ENCODE measurements at regions not wholly inside any gene's neighbourhood (a gene's known extent, or its start where the extent isn't known, plus 50 kb on each side); places are given as distances from the start of the nearest gene placed in this dataset.

DNA sequence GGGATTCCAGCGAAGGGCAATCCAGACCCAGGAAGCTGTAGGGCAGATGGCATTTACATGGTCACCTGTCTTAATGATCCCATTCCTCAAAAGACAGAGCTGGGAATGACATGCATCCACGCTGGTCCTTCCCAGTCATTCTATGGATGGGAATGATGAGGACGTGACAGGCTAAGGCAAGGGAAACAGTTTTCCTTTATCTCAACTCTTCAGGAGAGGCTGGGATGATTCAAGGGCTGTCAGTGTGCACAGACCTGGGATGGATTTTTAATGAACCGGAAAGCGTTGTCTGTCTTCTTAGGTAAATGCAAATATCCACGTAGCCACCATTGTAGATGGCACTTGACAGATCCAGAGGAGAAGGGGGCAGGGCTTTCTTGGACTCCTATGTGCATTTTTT lies 483.2 kb upstream of the EEF2KMT start:
- H3K36me3 Mint-ChIP-seq (ENCODE audit: insufficient read depth, unreplicated experiment), result no peaks in the 10 kb centered on the region
- no peak overlapping the region for H3K27ac Mint-ChIP-seq (ENCODE audit: unreplicated experiment)
- H3K27me3 Mint-ChIP-seq (ENCODE audit: unreplicated experiment), result peaks cover 72% of the 10 kb centered on the region
- no peaks in the 10 kb centered on the region for H3K4me1 Mint-ChIP-seq (ENCODE audit: low read depth, unreplicated experiment)
- H3K9me3 Mint-ChIP-seq (ENCODE audit: low read depth, unreplicated experiment), result no peaks in the 10 kb centered on the region
- no peak for DNase-seq
- TF ChIP-seq, protein P1, sequence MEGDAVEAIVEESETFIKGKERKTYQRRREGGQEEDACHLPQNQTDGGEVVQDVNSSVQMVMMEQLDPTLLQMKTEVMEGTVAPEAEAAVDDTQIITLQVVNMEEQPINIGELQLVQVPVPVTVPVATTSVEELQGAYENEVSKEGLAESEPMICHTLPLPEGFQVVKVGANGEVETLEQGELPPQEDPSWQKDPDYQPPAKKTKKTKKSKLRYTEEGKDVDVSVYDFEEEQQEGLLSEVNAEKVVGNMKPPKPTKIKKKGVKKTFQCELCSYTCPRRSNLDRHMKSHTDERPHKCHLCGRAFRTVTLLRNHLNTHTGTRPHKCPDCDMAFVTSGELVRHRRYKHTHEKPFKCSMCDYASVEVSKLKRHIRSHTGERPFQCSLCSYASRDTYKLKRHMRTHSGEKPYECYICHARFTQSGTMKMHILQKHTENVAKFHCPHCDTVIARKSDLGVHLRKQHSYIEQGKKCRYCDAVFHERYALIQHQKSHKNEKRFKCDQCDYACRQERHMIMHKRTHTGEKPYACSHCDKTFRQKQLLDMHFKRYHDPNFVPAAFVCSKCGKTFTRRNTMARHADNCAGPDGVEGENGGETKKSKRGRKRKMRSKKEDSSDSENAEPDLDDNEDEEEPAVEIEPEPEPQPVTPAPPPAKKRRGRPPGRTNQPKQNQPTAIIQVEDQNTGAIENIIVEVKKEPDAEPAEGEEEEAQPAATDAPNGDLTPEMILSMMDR (IDR thresholded peaks at IDR 0.05; ENCODE audit: unreplicated experiment), result no peak
- intact Hi-C loops (cut with micrococcal nuclease; ENCODE audit: unreplicated experiment), result no loop called here
- CTCF ChIA-PET, result no interaction called here
- H3K4me3 Mint-ChIP-seq (ENCODE audit: low read depth, unreplicated experiment), result no peak overlapping the region
- BruUV-seq (replicated peaks), result no TSS peak

DNA sequence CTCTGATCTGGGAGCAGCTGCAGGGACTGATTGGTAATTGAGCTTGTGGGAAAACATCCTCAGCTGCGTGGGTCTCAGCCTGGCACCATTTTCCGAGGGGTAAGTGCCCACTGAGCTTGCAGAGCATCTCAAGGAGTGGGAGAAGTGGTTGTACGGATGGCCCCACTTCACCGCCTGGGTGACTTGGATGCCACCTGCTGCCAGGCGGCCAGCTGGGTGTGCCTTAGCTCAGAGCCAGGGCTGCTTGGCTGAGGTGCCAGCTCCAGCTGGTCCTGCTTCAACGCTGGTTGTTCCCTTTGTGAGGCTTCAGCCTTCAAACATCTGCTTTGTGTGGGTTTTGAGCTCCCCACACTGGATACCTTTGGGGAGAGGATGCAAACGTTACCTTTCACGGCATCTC lies 482.7 kb upstream of the EEF2KMT start:
- Mint-ChIP-seq H3K27ac (ENCODE audit: unreplicated experiment) (no peak overlapping the region), H3K9me3 (ENCODE audit: low read depth, unreplicated experiment) (no peaks in the 10 kb centered on the region), H3K4me1 (ENCODE audit: low read depth, unreplicated experiment) (no peaks in the 10 kb centered on the region), H3K27me3 (ENCODE audit: unreplicated experiment) (peaks cover 72% of the 10 kb centered on the region), H3K4me3 (ENCODE audit: low read depth, unreplicated experiment) (no peak overlapping the region), H3K36me3 (ENCODE audit: insufficient read depth, unreplicated experiment) (no peaks in the 10 kb centered on the region)
- DNase-seq, result no peak
- TF ChIP-seq, protein P1 (IDR thresholded peaks at IDR 0.05; ENCODE audit: unreplicated experiment), result no peak
- BruUV-seq (replicated peaks), result no TSS peak
- intact Hi-C loops (cut with micrococcal nuclease; ENCODE audit: unreplicated experiment), result no loop called here
- CTCF ChIA-PET, result no interaction called here

DNA sequence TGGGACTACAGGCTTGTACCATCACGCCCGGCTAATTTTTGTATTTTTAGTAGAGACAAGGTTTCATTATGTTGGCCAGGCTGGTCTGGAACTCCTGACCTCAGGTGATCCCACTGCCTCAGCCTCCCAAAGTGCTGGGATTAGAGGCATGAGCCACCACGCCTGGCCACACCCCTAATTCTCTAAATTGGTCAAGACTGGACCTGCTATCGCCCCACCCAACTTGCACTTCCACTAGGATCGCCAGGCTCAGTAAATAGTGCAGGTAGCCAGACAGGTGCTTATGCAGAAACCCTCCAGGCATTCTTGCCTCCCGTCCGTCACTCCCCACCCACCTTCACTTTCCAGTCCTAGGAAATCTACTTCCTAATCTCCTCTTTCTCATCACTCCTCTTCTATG lies 481.4 kb upstream of the EEF2KMT start:
- Mint-ChIP-seq H3K27ac (ENCODE audit: unreplicated experiment) (no peak overlapping the region), H3K27me3 (ENCODE audit: unreplicated experiment) (peaks cover 68% of the 10 kb centered on the region), H3K36me3 (ENCODE audit: insufficient read depth, unreplicated experiment) (no peaks in the 10 kb centered on the region), H3K4me3 (ENCODE audit: low read depth, unreplicated experiment) (no peak overlapping the region), H3K4me1 (ENCODE audit: low read depth, unreplicated experiment) (no peaks in the 10 kb centered on the region), H3K9me3 (ENCODE audit: low read depth, unreplicated experiment) (no peaks in the 10 kb centered on the region)
- DNase-seq, result no peak
- TF ChIP-seq, protein P1 (IDR thresholded peaks at IDR 0.05; ENCODE audit: unreplicated experiment), result no peak
- CTCF ChIA-PET, result no interaction called here
- intact Hi-C loops (cut with micrococcal nuclease; ENCODE audit: unreplicated experiment), result no loop called here
- BruUV-seq (replicated peaks), result no TSS peak

DNA sequence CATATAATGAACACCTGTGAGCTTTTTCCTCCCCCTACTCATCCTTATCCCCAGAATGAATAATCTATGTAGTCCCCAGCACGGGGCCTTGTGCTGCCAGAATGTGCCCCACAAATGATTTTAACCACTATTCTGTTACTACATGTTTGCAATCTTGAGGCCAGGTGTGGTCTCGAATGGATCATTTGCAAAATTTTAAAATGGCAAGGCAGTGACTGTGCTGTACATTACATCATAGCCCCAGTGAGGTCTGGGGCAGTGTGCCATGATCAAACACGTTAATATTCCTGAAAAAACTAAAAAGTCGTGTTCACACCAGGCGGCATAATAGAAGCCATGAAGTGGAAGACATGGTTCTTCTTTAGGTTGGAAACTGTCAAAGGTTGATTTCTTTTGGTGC lies 479.9 kb upstream of the EEF2KMT start:
- BruUV-seq (replicated peaks), result no TSS peak
- Mint-ChIP-seq H3K4me3 (ENCODE audit: low read depth, unreplicated experiment) (no peak overlapping the region), H3K4me1 (ENCODE audit: low read depth, unreplicated experiment) (no peaks in the 10 kb centered on the region), H3K9me3 (ENCODE audit: low read depth, unreplicated experiment) (no peaks in the 10 kb centered on the region), H3K36me3 (ENCODE audit: insufficient read depth, unreplicated experiment) (no peaks in the 10 kb centered on the region), H3K27me3 (ENCODE audit: unreplicated experiment) (peaks cover 71% of the 10 kb centered on the region), H3K27ac (ENCODE audit: unreplicated experiment) (no peak overlapping the region)
- TF ChIP-seq, protein P1 (IDR thresholded peaks at IDR 0.05; ENCODE audit: unreplicated experiment), result no peak
- CTCF ChIA-PET, result no interaction called here
- DNase-seq, result no peak
- intact Hi-C loops (cut with micrococcal nuclease; ENCODE audit: unreplicated experiment), result no loop called here

All from Calu3 (cell line).